ENCODE measurements at regions not wholly inside any gene's neighbourhood (a gene's known extent, or its start where the extent isn't known, plus 50 kb on each side); places are given as distances from the start of the nearest gene placed in this dataset.

- ChIA-PET CTCF (no interaction called here), POLR2A (no interaction called here)
- H3K27ac ChIP-seq (ENCODE audit: low read length) = no peak overlapping the region
- intact Hi-C loops (cut with micrococcal nuclease; ENCODE audit: unreplicated experiment) (no loop called here), in situ Hi-C loops (cut with HindIII; ENCODE audit: low pct_unique_long_range_greater_than_20kb, low sequenced_read_pairs) (no loop called here)
- TF ChIP-seq TCF7L2 (IDR thresholded peaks at IDR 0.05; ENCODE audit: low read depth, low read length) = no peak
- no peak for TF ChIP-seq POLR2AphosphoS5 (IDR thresholded peaks at IDR 0.05; ENCODE audit: low read depth, low read length)
- TF ChIP-seq REST (IDR thresholded peaks at IDR 0.05; ENCODE audit: insufficient read depth in 1 of 2, low read depth in 2 of 2, low read length in 1 of 2) = no peak
- TF ChIP-seq SIN3A (IDR thresholded peaks at IDR 0.05; ENCODE audit: borderline replicate concordance, insufficient read depth, low read depth, low read length) = no peak
- TF ChIP-seq CTCF (IDR thresholded peaks at IDR 0.05) = no peak
- BruUV-seq (replicated peaks) = no TSS peak
- H3K4me1 ChIP-seq (ENCODE audit: control insufficient read depth, insufficient read depth, low read length) = no peaks in the 10 kb centered on the region
- H3K36me3 ChIP-seq (ENCODE audit: control insufficient read depth, insufficient read depth, low read length) = no peaks in the 10 kb centered on the region
- H3K27me3 ChIP-seq (ENCODE audit: control insufficient read depth, insufficient read depth, low read length) = no peaks in the 10 kb centered on the region
- no peak overlapping the region for H3K4me3 ChIP-seq (ENCODE audit: low read depth in 2 of 2, low read length in 2 of 2)
- no peak for DNase-seq (ENCODE audit: low read depth, low spot score)
- no peaks in the 10 kb centered on the region for H3K9me3 ChIP-seq (ENCODE audit: control insufficient read depth, insufficient read depth, low read depth, low read length)
- ATAC-seq = no peak
Observed at GRCh38 chr7:4603843-4604231, 78.3 kb upstream of the FOXK1 start.

GRCh38 chr7:4604456-4604940 lies 77.6 kb upstream of the FOXK1 start:
- Histone ChIP-seq H3K36me3 (ENCODE audit: control insufficient read depth, insufficient read depth, low read length) (no peaks in the 10 kb centered on the region), H3K9me3 (ENCODE audit: control insufficient read depth, insufficient read depth, low read depth, low read length) (no peaks in the 10 kb centered on the region), H3K27me3 (ENCODE audit: control insufficient read depth, insufficient read depth, low read length) (no peaks in the 10 kb centered on the region), H3K4me1 (ENCODE audit: control insufficient read depth, insufficient read depth, low read length) (no peaks in the 10 kb centered on the region), H3K27ac (ENCODE audit: low read length) (no peak overlapping the region), H3K4me3 (ENCODE audit: low read depth in 2 of 2, low read length in 2 of 2) (no peak overlapping the region)
- ChIA-PET POLR2A (no interaction called here), CTCF (no interaction called here)
- in situ Hi-C loops (cut with HindIII; ENCODE audit: low pct_unique_long_range_greater_than_20kb, low sequenced_read_pairs) = no loop called here
- intact Hi-C loops (cut with micrococcal nuclease; ENCODE audit: unreplicated experiment) = no loop called here
- TF ChIP-seq TCF7L2 (IDR thresholded peaks at IDR 0.05; ENCODE audit: low read depth, low read length) (no peak), CTCF (IDR thresholded peaks at IDR 0.05) (no peak)
- no peak for ATAC-seq
- BruUV-seq (replicated peaks) = no TSS peak
- DNase-seq (ENCODE audit: low read depth, low spot score) = no peak

GRCh38 chr7:4606797-4607196 lies 75.3 kb upstream of the FOXK1 start:
- BruUV-seq (replicated peaks) = no TSS peak
- ATAC-seq (no peak), DNase-seq (ENCODE audit: low read depth, low spot score) (no peak)
- no peak for TF ChIP-seq TCF7L2 (IDR thresholded peaks at IDR 0.05; ENCODE audit: low read depth, low read length)
- TF ChIP-seq CTCF (IDR thresholded peaks at IDR 0.05) = no peak
- TF ChIP-seq SIN3A (IDR thresholded peaks at IDR 0.05; ENCODE audit: borderline replicate concordance, insufficient read depth, low read depth, low read length) = no peak
- no peak for TF ChIP-seq REST (IDR thresholded peaks at IDR 0.05; ENCODE audit: insufficient read depth in 1 of 2, low read depth in 2 of 2, low read length in 1 of 2)
- no peak for TF ChIP-seq POLR2AphosphoS5 (IDR thresholded peaks at IDR 0.05; ENCODE audit: low read depth, low read length)
- H3K4me3 ChIP-seq (ENCODE audit: low read depth in 2 of 2, low read length in 2 of 2) = no peak overlapping the region
- ChIA-PET CTCF (interaction anchor here (1.0 kb wide), 1 partner anchor 24 kb away, joined by 10 read pairs; no protein-coding TSS in a partner anchor), POLR2A (no interaction called here)
- no peak overlapping the region for H3K27ac ChIP-seq (ENCODE audit: low read length)
- intact Hi-C loops (cut with micrococcal nuclease; ENCODE audit: unreplicated experiment) = no loop called here
- H3K9me3 ChIP-seq (ENCODE audit: control insufficient read depth, insufficient read depth, low read depth, low read length) = no peaks in the 10 kb centered on the region
- in situ Hi-C loops (cut with HindIII; ENCODE audit: low pct_unique_long_range_greater_than_20kb, low sequenced_read_pairs) = no loop called here
- no peaks in the 10 kb centered on the region for H3K4me1 ChIP-seq (ENCODE audit: control insufficient read depth, insufficient read depth, low read length)
- no peaks in the 10 kb centered on the region for H3K27me3 ChIP-seq (ENCODE audit: control insufficient read depth, insufficient read depth, low read length)
- no peaks in the 10 kb centered on the region for H3K36me3 ChIP-seq (ENCODE audit: control insufficient read depth, insufficient read depth, low read length)

Measured in Panc1 (cell line).